Mucosa of descending colon (tissue), 3 donors: ENCODE measurements at regions not wholly inside any gene's neighbourhood (a gene's known extent, or its start where the extent isn't known, plus 50 kb on each side); places are given as distances from the start of the nearest gene placed in this dataset.

Source experiments
- ATAC-seq: fragments of 200-7000 bp; cut with Tn5 transposase; one replicate; pipeline ENCODE4 v1.9.1; 2020; ENCODE audit warnings: mild to moderate bottlenecking, moderate library complexity
- DNase-seq, 3 donors: peaks; one replicate each; pipeline ENCODE4 v3.0.0-alpha.2; 2020
- H3K36me3 ChIP-seq: fragments of 200-600 bp; one replicate; pipeline ENCODE4 v1.8.0; 2021; ENCODE audit warnings: low read depth, mild to moderate bottlenecking
- H3K4me1 ChIP-seq: fragments of 200-600 bp; one replicate; pipeline ENCODE4 v1.8.0; 2021; ENCODE audit warnings: low read depth, mild to moderate bottlenecking
- H3K4me3 ChIP-seq: fragments of 200-600 bp; one replicate; pipeline ENCODE4 v1.8.0; 2021; ENCODE audit warnings: mild to moderate bottlenecking
- H3K9me3 ChIP-seq: fragments of 200-600 bp; one replicate; pipeline ENCODE4 v1.8.0; 2021; ENCODE audit warnings: mild to moderate bottlenecking
- intact Hi-C, 2 donors: fragments of 100-400 bp; cut with DNase I in 1 of 2; cut with micrococcal nuclease in 1 of 2; formaldehyde crosslinking; loops; one replicate each; pipeline versions ENCODE4 v1.11.0 to v1.11.1; 2022; cut with DNase I, micrococcal nuclease
- TF ChIP-seq, protein P1 (sequence below): fragments of 200-600 bp; IDR thresholded peaks from one replicate; pipeline ENCODE4 v1.8.0; 2022; ENCODE audit warnings: antibody characterized with exemption, mild to moderate bottlenecking
- donor health status: DM: no; HTN: no; CAD: no; lungs with moderate emphysema.
- donor health status: DM: no; HTN: no; CAD: no.
- donor health status: DM: no; HTN: yes; CAD: no.

DNA sequence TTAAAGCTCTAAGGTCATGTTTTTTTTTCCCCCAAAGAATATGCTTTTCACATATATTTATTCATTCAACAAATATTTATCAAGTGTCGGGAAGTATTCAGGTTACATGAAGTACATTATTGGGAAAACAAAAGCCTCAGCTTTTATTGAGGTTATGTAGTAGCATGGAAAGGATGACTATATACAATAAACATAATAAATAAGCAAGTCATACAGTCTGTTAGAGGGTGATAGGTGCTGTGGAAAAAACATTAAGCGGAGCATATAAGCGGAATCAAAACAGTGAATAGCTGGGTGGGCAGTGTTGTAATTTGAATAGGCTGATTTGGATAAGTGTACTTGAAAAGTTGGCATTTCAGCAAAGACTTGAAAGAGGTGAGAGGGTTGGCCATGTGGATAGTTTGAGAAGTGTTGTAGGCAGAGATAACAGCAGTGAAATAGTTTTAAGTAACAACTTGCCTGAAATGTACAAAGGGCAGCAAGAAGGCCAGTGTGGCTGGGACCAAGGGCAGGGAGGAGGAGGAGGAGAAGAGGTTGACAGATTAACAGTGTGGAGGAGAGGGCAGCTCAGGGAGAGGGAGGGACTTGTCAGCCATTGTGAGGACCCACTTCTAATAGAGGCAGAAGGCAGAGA, 558.7 kb downstream of the SPRY1 start:
- intact Hi-C loops = no loop called here
- H3K4me3 ChIP-seq = no peak overlapping the region
- DNase-seq (no peak), ATAC-seq (no peak)
- TF ChIP-seq, protein P1, sequence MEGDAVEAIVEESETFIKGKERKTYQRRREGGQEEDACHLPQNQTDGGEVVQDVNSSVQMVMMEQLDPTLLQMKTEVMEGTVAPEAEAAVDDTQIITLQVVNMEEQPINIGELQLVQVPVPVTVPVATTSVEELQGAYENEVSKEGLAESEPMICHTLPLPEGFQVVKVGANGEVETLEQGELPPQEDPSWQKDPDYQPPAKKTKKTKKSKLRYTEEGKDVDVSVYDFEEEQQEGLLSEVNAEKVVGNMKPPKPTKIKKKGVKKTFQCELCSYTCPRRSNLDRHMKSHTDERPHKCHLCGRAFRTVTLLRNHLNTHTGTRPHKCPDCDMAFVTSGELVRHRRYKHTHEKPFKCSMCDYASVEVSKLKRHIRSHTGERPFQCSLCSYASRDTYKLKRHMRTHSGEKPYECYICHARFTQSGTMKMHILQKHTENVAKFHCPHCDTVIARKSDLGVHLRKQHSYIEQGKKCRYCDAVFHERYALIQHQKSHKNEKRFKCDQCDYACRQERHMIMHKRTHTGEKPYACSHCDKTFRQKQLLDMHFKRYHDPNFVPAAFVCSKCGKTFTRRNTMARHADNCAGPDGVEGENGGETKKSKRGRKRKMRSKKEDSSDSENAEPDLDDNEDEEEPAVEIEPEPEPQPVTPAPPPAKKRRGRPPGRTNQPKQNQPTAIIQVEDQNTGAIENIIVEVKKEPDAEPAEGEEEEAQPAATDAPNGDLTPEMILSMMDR = no peak
- no peaks in the 10 kb centered on the region for H3K4me1 ChIP-seq
- H3K9me3 ChIP-seq = no peaks in the 10 kb centered on the region
- H3K36me3 ChIP-seq = no peaks in the 10 kb centered on the region

DNA sequence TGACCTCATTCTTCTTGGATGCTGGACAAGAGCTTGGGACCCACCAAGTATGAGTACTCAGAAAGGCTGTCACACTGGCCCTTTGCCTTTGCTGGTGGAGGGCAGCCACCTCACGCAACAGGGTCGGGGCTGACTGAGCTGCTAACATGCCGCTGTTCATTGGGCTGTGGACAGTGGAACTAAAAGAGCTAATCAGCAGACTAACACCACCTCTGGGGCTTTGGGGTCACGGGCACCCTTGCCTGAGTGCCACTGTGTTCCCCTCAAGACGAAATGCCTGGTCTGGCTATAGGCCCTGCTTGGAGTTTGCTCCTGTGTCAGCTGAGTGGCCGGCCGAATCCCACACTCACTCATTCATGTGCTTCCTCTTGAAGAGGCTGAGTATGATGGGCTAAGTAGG, 559.6 kb downstream of the SPRY1 start:
- Histone ChIP-seq H3K36me3 (no peaks in the 10 kb centered on the region), H3K4me3 (no peak overlapping the region), H3K9me3 (no peaks in the 10 kb centered on the region), H3K4me1 (no peaks in the 10 kb centered on the region)
- no peak for ATAC-seq
- intact Hi-C loops = no loop called here
- TF ChIP-seq, protein P1 = no peak
- no peak for DNase-seq

- Histone ChIP-seq H3K4me3 (no peak overlapping the region), H3K36me3 (no peaks in the 10 kb centered on the region), H3K4me1 (no peaks in the 10 kb centered on the region), H3K9me3 (no peaks in the 10 kb centered on the region)
- TF ChIP-seq, protein P1 = no peak
- DNase-seq = no peak
- intact Hi-C loops = no loop called here
- ATAC-seq = no peak
Measured at GRCh38 chr4:123966990-123967769, 570.6 kb downstream of the SPRY1 start.

- intact Hi-C loops = no loop called here
- no peak for ATAC-seq
- Histone ChIP-seq H3K4me1 (no peaks in the 10 kb centered on the region), H3K9me3 (no peaks in the 10 kb centered on the region), H3K36me3 (no peaks in the 10 kb centered on the region), H3K4me3 (no peak overlapping the region)
- TF ChIP-seq, protein P1 = no peak
- DNase-seq = no peak
Measured at GRCh38 chr4:123972031-123972430, 575.4 kb downstream of the SPRY1 start.

DNA sequence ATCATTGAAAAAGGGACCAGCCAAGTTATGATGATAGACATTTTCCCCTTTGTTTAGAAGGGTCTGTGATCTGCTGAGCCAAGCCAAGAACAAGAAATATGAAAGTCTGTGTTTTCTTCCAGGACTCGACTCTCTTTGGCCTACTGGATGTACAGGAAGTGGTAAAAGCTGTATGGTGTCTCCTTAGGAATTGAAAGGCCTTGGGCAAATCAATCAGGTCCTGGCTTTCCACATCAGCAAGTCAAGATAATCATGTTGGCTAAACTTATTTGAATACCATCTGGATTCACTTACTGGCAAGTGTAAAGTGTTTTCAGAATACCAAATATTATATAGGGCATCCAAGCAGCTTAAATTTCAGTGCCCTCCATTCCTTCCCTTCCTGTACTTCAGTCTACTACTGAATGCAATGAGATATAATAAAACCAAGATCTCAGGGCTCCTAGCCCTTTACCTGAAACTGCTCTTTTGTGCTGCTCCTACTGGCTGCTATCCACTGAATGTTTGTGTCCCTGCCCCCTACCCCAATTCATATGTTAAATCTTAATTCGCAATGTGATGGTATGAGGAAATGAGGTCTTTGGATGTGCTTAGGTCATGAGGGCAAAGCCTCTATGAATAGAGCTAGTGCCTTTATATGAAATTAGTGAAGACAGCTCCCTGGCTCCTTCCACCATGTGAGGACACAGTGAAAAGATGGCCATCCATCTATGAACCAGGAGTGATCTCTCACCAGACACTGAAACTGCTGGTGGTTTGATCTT, 578.0 kb downstream of the SPRY1 start:
- no peak for DNase-seq
- no peak for ATAC-seq
- TF ChIP-seq, protein P1 = no peak
- intact Hi-C loops = no loop called here
- no peaks in the 10 kb centered on the region for H3K4me1 ChIP-seq
- H3K4me3 ChIP-seq = no peak overlapping the region
- no peaks in the 10 kb centered on the region for H3K9me3 ChIP-seq
- H3K36me3 ChIP-seq = no peaks in the 10 kb centered on the region
